Hepatic stellate cell (primary cell): ENCODE measurements at regions not wholly inside any gene's neighbourhood (a gene's known extent, or its start where the extent isn't known, plus 50 kb on each side); places are given as distances from the start of the nearest gene placed in this dataset.
"Not testable (repeated sequence)": the region's sequence is repeated elsewhere in the genome, so short reads cannot be mapped to it uniquely, and the experiment has no call there.

Experiments used
- DNase-seq: peaks from one replicate; pipeline ENCODE4 v3.0.0; 2011; ENCODE audit warnings: low spot score

GRCh38 chr2:128510701-128511397 is 192.2 kb upstream of the HS6ST1 start:
- peak; percentile 29 for DNase-seq

- DNase-seq = no peak
Observed at GRCh38 chr2:128511731-128512378, 193.2 kb upstream of the HS6ST1 start.

GRCh38 chr2:128512379-128513115 is 193.9 kb upstream of the HS6ST1 start:
- no peak for DNase-seq

GRCh38 chr2:128513116-128513960 is 194.7 kb upstream of the HS6ST1 start:
- DNase-seq = no peak

GRCh38 chr2:128513961-128514283 is 195.3 kb upstream of the HS6ST1 start:
- no peak for DNase-seq

- DNase-seq = no peak
Observed at GRCh38 chr2:128514555-128514955, 195.9 kb upstream of the HS6ST1 start.

GRCh38 chr2:128516938-128517337 is 198.3 kb upstream of the HS6ST1 start:
- no peak for DNase-seq

- DNase-seq = not testable (repeated sequence)
Observed at GRCh38 chr2:128519028-128519427, 200.4 kb upstream of the HS6ST1 start.

- no peak for DNase-seq
Observed at GRCh38 chr2:128519517-128520215, 201.0 kb upstream of the HS6ST1 start.

- DNase-seq = no peak
Observed at GRCh38 chr2:128520340-128520739, 201.7 kb upstream of the HS6ST1 start.

- DNase-seq = no peak
Observed at GRCh38 chr2:128520791-128521190, 202.1 kb upstream of the HS6ST1 start.

GRCh38 chr2:128521482-128521881 is 202.8 kb upstream of the HS6ST1 start:
- DNase-seq = no peak

- DNase-seq = no peak
Observed at GRCh38 chr2:128522829-128523228, 204.2 kb upstream of the HS6ST1 start.

GRCh38 chr2:128523457-128523856 is 204.8 kb upstream of the HS6ST1 start:
- DNase-seq = no peak

- no peak for DNase-seq
Observed at GRCh38 chr2:128524183-128524582, 205.5 kb upstream of the HS6ST1 start.

GRCh38 chr2:128525653-128526052 is 207.0 kb upstream of the HS6ST1 start:
- DNase-seq = no peak

- DNase-seq = no peak
Observed at GRCh38 chr2:128526455-128526976, 207.8 kb upstream of the HS6ST1 start.

- no peak for DNase-seq
Observed at GRCh38 chr2:128528133-128528532, 209.5 kb upstream of the HS6ST1 start.

GRCh38 chr2:128530025-128530573 is 211.4 kb upstream of the HS6ST1 start:
- DNase-seq = no peak

- DNase-seq = no peak
Observed at GRCh38 chr2:128531856-128532255, 213.2 kb upstream of the HS6ST1 start.

GRCh38 chr2:128533101-128533500 is 214.4 kb upstream of the HS6ST1 start:
- no peak for DNase-seq
